H1 (cell line): ENCODE measurements at regions not wholly inside any gene's neighbourhood (a gene's known extent, or its start where the extent isn't known, plus 50 kb on each side); places are given as distances from the start of the nearest gene placed in this dataset.

Source experiments
- CBX8 ChIP-seq: fragments of 300-800, 300-1000 bp; sonication (generic); IDR thresholded peaks from 2 replicates; pipeline ENCODE4 v1.7.1; 2016; ENCODE audit warnings: low read depth, low read length, borderline replicate concordance
- E2F6 ChIP-seq: IDR thresholded peaks from 2 replicates; pipeline ENCODE4 v1.6.1; 2012; ENCODE audit warnings: inconsistent platforms
- JUN ChIP-seq: IDR thresholded peaks from 2 replicates; pipeline ENCODE4 v1.6.1; 2011; ENCODE audit warnings: low read depth, mild to moderate bottlenecking, improper control_type of control experiment, low read length
- RXRA ChIP-seq: IDR thresholded peaks from 2 replicates; pipeline ENCODE4 v1.6.1; 2011; ENCODE audit warnings: low read depth, mild to moderate bottlenecking, low read length, moderate library complexity; ENCODE audit not compliant: insufficient read depth
- SP1 ChIP-seq: IDR thresholded peaks from 2 replicates; pipeline ENCODE4 v1.6.1; 2011; ENCODE audit warnings: low read depth, low read length
- SRF ChIP-seq: IDR thresholded peaks from 2 replicates; pipeline ENCODE4 v1.6.1; 2011; ENCODE audit warnings: mild to moderate bottlenecking, low read depth, low read length, moderate library complexity

DNA sequence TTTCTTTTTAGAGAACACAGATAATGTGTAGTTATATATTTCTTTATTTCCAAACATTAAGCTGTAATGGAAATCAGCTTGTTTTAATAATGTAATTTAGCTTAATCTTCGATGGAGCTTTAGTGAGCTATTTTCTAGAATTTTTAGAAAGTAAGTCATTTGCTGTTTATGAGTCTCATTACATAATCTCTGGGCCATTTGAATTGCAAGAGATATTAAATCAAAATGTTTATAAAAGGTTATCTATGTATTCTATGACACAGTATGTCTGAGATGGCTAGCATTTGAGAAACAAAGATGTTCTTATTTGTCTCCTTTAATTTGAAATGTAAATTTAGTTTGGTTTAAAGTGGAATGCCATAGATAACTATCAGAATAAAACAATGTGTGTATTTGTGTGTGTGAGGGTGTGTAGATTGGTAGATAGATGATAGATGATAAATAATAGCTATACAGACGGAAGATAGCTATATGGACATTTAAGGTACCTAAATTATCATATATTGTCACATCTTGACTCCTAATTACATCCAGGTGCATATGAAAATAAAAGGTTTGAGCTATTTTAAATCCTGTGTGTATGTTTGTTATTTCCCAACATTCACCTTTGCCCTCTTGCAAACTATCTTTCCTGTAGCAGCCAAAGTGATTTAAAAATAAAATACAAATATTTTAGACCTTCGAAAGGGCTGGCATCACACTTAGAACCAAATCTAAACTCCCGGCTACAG lies 478.0 kb upstream of the KLF6 start (continued):
- no peak for TF ChIP-seq E2F6
- TF ChIP-seq CBX8, result no peak
- TF ChIP-seq JUN, result no peak
- TF ChIP-seq SRF, result no peak
- no peak for TF ChIP-seq RXRA
- TF ChIP-seq SP1, result no peak
